Activated naive CD4-positive, alpha-beta T cell treated with anti-CD3 and anti-CD28 coated beads, Interleukin-2, amount 50 U/mL, for 72 hours (primary cell): ENCODE measurements at regions not wholly inside any gene's neighbourhood (a gene's known extent, or its start where the extent isn't known, plus 50 kb on each side); places are given as distances from the start of the nearest gene placed in this dataset.
"Not testable (repeated sequence)": the region's sequence is repeated elsewhere in the genome, so short reads cannot be mapped to it uniquely, and the experiment has no call there.

Experiments used
- ATAC-seq, 2 donors: fragments of 150-1000 bp; cut with Tn5 transposase; 2 replicates each; pipeline ENCODE4 v1.10.0; 2021; ENCODE audit warnings: mild to moderate bottlenecking in 2 of 2, moderate library complexity in 2 of 2
- DNase-seq, 2 donors: peaks; one replicate each; pipeline ENCODE4 v3.0.0; 2021 to 2022; ENCODE audit warnings: low spot score in 2 of 2
- H3K27ac Mint-ChIP-seq, 2 donors: one replicate each; pipeline ENCODE4 v1.8.0; 2022; ENCODE audit warnings: mild to moderate bottlenecking in 2 of 2, mixed read lengths in 2 of 2
- H3K36me3 Mint-ChIP-seq, 2 donors: one replicate each; pipeline ENCODE4 v1.8.0; 2022; ENCODE audit warnings: mixed read lengths in 2 of 2
- H3K9me3 Mint-ChIP-seq, 2 donors: one replicate each; pipeline ENCODE4 v1.8.0; 2022; ENCODE audit warnings: mixed read lengths in 2 of 2

DNA sequence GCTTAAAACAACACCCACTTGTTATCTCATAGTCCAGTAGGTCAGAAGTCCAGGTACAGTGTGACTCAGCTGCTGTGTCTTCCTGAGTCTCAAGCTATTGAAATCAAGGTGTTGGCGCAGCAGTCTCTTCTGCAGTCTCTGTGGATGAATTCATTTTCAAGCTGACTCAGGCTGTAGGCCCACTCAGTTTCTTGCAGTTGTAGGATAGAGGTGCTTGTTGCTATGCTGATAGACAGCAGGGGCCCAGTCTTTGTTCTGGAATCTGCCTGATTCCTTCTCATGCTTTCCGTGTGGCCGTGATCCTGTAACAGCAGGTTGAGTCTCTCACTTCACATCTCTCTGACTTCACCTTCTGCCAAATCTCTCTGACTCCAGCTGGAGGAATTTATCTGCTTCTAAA, 400.4 kb upstream of the POM121L12 start:
- Mint-ChIP-seq H3K27ac (no peak overlapping the region), H3K9me3 (peaks cover 14 to 41% of the 10 kb centered on the region in 2 donors), H3K36me3 (no peaks in the 10 kb centered on the region)
- no peak for ATAC-seq
- no peak for DNase-seq

- no peaks in the 10 kb centered on the region for H3K36me3 Mint-ChIP-seq
- DNase-seq (no peak), ATAC-seq (no peak)
- no peak overlapping the region for H3K27ac Mint-ChIP-seq
- H3K9me3 Mint-ChIP-seq = peaks cover 1 to 9% of the 10 kb centered on the region in 2 donors
Observed at GRCh38 chr7:52620849-52621248, 414.6 kb upstream of the POM121L12 start.

DNA sequence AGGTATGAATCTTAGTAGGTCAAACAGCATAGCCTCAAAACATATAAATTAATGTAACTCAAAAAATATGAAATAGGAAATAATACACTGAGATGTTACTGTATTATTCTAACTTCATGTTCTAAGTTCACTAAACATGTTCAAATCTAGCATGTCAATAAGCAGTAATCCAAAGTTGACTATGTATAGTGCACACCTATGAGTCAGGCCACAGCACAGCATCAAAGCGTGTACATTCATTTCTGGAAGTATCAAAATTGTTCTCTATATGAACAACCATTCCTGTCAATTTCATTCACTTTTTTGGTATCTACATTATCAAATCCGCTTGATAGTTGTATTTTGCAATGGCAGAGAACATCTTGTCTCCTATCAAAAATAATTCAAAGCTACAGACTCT, 418.9 kb upstream of the POM121L12 start:
- Mint-ChIP-seq H3K36me3 (peaks cover 0 to 9% of the 10 kb centered on the region in 2 donors), H3K27ac (no peak overlapping the region), H3K9me3 (peaks cover 5 to 18% of the 10 kb centered on the region in 2 donors)
- DNase-seq (no peak), ATAC-seq (peak in 1 of 2 donors; percentile 97)

DNA sequence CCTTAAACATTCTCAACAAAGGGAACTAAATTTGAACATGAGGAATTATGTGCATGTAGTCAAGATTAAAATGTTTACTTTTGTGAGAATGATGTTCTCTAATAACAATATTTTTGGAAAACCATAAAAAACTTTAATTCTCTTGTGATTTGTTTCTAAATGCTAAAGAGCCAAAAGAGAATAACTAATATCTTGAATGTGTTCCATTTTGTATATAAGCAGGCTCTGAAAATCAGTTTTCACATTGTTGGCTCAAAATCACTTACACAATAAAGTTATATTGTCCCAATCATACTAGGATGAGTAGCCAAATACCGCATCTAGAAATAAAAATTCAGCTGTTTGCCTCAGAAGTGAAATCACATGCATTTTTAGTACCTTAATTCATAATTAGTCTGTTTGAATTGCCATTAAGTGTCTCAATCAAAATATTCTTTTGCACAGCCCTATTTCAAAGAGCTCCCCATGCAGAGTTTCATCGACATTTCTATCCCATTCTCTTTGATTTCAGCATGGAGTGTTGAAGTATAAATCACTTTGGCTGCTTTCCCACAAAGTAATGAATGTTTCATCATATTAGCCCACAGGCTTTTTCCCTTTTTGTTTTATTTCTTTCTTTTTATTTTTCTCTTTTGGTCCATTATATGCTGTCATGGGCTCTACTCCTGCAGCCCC, 420.3 kb upstream of the POM121L12 start:
- H3K27ac Mint-ChIP-seq = no peak overlapping the region
- H3K9me3 Mint-ChIP-seq = peaks cover 9 to 21% of the 10 kb centered on the region in 2 donors
- peaks cover 0 to 16% of the 10 kb centered on the region in 2 donors for H3K36me3 Mint-ChIP-seq
- ATAC-seq (no peak), DNase-seq (no peak)

- Mint-ChIP-seq H3K9me3 (peaks cover 9 to 25% of the 10 kb centered on the region in 2 donors), H3K36me3 (peaks cover 0 to 21% of the 10 kb centered on the region in 2 donors), H3K27ac (no peak overlapping the region)
- ATAC-seq = no peak
- DNase-seq = no peak
Observed at GRCh38 chr7:52609511-52609910, 425.9 kb upstream of the POM121L12 start.

DNA sequence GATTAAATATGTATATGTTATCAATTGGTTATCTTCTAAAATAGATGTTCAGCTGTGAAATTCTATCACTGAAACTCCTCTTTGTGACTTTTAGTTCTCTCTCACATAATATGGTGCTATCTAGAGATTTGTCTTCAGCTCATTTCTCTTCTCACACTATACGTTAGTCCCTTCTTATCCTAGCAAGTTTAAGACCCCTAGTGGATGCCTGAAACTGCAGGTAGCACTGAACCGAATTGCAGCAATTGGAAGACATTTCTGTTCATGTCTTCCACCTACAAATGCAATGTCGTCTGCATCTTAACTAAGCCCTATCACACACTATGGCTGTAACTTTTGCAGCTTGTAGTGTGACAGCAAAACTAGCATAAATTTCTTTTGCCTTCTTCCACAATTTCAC, 442.7 kb upstream of the POM121L12 start:
- H3K36me3 Mint-ChIP-seq = peaks cover 0 to 7% of the 10 kb centered on the region in 2 donors
- peaks cover 13 to 25% of the 10 kb centered on the region in 2 donors for H3K9me3 Mint-ChIP-seq
- no peak for ATAC-seq
- no peak overlapping the region for H3K27ac Mint-ChIP-seq
- DNase-seq = no peak

GRCh38 chr7:52586704-52587103, 448.7 kb upstream of the POM121L12 start:
- no peak for ATAC-seq
- Mint-ChIP-seq H3K9me3 (peaks cover 4 to 14% of the 10 kb centered on the region in 2 donors), H3K27ac (no peak overlapping the region), H3K36me3 (no peaks in the 10 kb centered on the region)
- no peak for DNase-seq

- Mint-ChIP-seq H3K36me3 (no peaks in the 10 kb centered on the region), H3K9me3 (peaks cover 4 to 10% of the 10 kb centered on the region in 2 donors), H3K27ac (no peak overlapping the region)
- DNase-seq (no peak), ATAC-seq (no peak)
Observed at GRCh38 chr7:52584041-52584440, 451.4 kb upstream of the POM121L12 start.

DNA sequence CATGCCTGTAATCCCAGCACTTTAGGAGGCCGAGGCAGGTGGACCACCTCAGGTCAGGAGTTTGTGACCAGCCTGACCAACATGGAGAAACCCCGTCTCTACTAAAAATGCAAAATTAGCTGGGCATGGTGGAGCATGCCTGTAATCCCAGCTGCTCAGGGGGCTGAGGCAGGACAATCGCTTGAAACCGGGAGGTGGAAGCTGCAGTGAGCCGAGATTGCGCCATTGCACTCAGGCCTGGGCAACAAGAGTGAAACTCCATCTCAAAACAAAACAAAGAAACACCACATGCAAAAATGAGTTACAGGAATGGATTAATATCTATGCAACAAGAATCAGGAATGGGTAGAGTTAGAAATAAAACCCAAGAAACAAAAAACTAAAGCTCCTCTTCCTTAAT, 462.3 kb upstream of the POM121L12 start:
- not testable (repeated sequence) for H3K27ac Mint-ChIP-seq, DNase-seq, H3K36me3 Mint-ChIP-seq, H3K9me3 Mint-ChIP-seq, ATAC-seq

GRCh38 chr7:52571026-52571425, 464.4 kb upstream of the POM121L12 start:
- DNase-seq (no peak), ATAC-seq (no peak)
- no peaks in the 10 kb centered on the region for H3K36me3 Mint-ChIP-seq
- H3K9me3 Mint-ChIP-seq = peaks cover 4 to 5% of the 10 kb centered on the region in 2 donors
- H3K27ac Mint-ChIP-seq = no peak overlapping the region

- H3K27ac Mint-ChIP-seq = no peak overlapping the region
- peaks cover 4 to 6% of the 10 kb centered on the region in 2 donors for H3K9me3 Mint-ChIP-seq
- H3K36me3 Mint-ChIP-seq = no peaks in the 10 kb centered on the region
- no peak for DNase-seq
- ATAC-seq = no peak
Observed at GRCh38 chr7:52569151-52569550, 466.3 kb upstream of the POM121L12 start.

DNA sequence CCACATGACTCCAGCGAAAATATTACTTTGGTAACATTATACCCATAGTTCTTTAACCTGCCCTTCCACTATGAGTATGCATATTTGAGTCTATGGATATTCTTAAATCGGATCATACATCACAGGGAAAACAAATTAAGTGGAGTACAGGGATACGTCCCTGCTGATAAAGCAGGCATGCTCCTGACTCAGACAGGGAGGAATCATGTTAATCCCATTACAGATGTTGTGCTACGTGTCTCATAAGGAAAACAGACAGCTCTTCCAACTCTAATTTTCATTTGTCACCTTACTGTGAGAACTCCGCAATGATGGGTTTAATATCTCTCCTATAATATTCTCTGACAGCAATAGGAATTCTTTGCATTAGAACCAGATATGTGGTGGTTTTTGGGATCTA, 469.5 kb upstream of the POM121L12 start:
- DNase-seq (no peak), ATAC-seq (no peak)
- Mint-ChIP-seq H3K27ac (no peak overlapping the region), H3K9me3 (peaks cover 10 to 33% of the 10 kb centered on the region in 2 donors), H3K36me3 (no peaks in the 10 kb centered on the region)

DNA sequence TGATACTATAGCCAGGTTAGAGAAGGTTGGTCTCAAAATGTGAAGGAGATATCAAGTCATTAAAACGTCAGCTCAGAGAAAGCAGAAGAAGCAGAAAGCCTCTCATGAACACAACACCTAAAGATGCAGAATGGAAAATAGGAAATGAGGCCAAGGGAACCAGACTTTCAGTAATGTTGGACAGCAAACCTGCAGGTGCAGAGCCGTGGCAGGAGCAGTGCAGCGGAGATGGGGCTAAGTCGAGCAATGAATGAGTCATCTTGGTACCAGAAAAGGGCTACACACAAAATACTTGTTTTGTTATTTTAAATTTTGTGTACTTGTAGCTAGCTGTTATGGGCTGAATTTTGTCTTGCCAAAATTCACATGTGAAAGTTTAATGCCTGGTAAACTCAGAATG, 479.6 kb upstream of the POM121L12 start:
- ATAC-seq (no peak), DNase-seq (no peak)
- peaks cover 5 to 22% of the 10 kb centered on the region in 2 donors for H3K9me3 Mint-ChIP-seq
- H3K27ac Mint-ChIP-seq = no peak overlapping the region
- no peaks in the 10 kb centered on the region for H3K36me3 Mint-ChIP-seq

DNA sequence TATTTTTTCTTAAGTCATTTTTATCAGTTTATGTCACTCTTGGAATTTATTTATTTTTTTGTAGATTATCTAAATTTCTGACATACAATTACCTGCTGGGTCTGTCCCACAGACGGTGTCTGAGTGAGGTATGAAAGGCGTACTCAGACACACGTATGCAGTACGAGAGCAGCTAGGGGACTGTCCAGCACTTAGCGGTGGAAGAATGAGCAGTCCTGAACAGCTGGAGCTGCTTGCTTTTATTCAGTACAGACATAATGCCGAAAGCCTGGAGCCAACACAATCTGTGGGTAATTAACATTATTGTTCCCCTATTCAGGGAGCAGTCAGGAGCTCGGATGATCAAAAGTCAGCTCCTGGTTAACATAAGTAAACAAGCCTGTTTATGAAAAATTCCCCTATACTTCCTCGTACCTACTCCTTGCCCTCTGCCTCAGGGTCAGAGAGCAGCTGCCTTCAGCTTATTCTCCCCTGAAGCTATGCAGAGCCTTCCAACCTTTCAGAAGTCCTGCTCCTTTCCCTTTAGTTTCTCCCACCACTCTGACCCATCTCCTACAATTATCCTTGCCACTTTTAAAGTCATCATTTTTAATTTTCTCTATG, 488.0 kb upstream of the POM121L12 start:
- ATAC-seq (no peak), DNase-seq (no peak)
- Mint-ChIP-seq H3K27ac (no peak overlapping the region), H3K36me3 (peaks cover 0 to 9% of the 10 kb centered on the region in 2 donors), H3K9me3 (peaks cover 12 to 16% of the 10 kb centered on the region in 2 donors)

DNA sequence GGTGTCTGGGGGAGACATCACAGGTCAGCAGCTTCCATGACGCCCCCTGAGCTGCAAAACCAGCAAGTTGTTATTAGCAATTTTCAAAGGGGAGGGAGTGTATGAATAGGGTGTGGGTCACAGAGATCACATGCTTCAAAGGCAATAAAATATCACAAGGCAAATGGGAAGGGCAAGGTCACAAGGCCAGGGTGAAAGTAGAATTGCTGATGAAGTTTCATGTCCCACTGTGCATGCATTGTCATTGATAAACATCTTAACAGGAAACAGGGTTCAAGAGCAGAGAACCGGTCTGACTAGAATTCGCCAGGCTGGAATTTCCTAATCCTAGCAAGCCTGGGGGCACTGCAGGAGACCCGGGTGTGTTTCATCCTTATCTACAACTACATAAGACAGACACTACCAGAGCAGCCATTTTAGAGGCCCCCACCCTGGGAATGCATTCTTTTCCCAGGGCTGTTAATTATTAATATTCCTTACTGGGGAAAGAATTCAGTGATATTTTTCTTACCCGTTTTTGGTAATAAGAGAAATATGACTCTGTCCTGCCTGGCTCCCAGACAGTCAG, 494.2 kb upstream of the POM121L12 start:
- not testable (repeated sequence) for H3K27ac Mint-ChIP-seq, H3K36me3 Mint-ChIP-seq, ATAC-seq, DNase-seq
- H3K9me3 Mint-ChIP-seq = peaks cover 4 to 17% of the 10 kb centered on the region in 2 donors

GRCh38 chr7:52540041-52540440, 495.4 kb upstream of the POM121L12 start:
- DNase-seq (no peak), ATAC-seq (no peak)
- Mint-ChIP-seq H3K36me3 (peaks cover 0 to 8% of the 10 kb centered on the region in 2 donors), H3K9me3 (peaks cover 4 to 18% of the 10 kb centered on the region in 2 donors), H3K27ac (no peak overlapping the region)

- H3K36me3 Mint-ChIP-seq = peaks cover 0 to 8% of the 10 kb centered on the region in 2 donors
Observed at GRCh38 chr7:52539414-52539813, 496.0 kb upstream of the POM121L12 start.

More at GRCh38 chr7:52539414-52539813, 496.0 kb upstream of the POM121L12 start:
- H3K27ac Mint-ChIP-seq = no peak overlapping the region
- DNase-seq (no peak), ATAC-seq (no peak)
- H3K9me3 Mint-ChIP-seq = peaks cover 4 to 18% of the 10 kb centered on the region in 2 donors
